Spleen (tissue), 7 donors: ENCODE measurements at regions not wholly inside any gene's neighbourhood (a gene's known extent, or its start where the extent isn't known, plus 50 kb on each side); places are given as distances from the start of the nearest gene placed in this dataset.

ENCODE experiments used
- POLR2AphosphoS5 ChIP-seq, 3 donors: sonication (generic); formaldehyde crosslinking; IDR thresholded peaks; one replicate each; pipeline ENCODE4 v1.5.1; 2017; ENCODE audit warnings: antibody characterized with exemption in 3 of 3
- TF ChIP-seq, protein P1 (sequence below), 11 experiments: fragments of 200-600 bp in 7 of 11; fragments of 450-650 bp in 4 of 11; sonication (generic) in 4 of 11; IDR thresholded peaks in 8 of 11; conservative IDR thresholded peaks in 3 of 11; 1 replicate in 7 of 11; 2 replicates in 4 of 11; pipeline versions ENCODE4 v1.4.0 to v1.8.0; 2016 to 2021; ENCODE audit warnings: antibody characterized with exemption in 11 of 11, inconsistent platforms in 4 of 11, mild to moderate bottlenecking in 1 of 11
- donor health status: DM: no; HTN: no; CAD: no; lungs with moderate emphysema.
- donor health status: DM: no; HTN: no; CAD: no.
- donor health status: DM: no; HTN: no; CAD: no.

DNA sequence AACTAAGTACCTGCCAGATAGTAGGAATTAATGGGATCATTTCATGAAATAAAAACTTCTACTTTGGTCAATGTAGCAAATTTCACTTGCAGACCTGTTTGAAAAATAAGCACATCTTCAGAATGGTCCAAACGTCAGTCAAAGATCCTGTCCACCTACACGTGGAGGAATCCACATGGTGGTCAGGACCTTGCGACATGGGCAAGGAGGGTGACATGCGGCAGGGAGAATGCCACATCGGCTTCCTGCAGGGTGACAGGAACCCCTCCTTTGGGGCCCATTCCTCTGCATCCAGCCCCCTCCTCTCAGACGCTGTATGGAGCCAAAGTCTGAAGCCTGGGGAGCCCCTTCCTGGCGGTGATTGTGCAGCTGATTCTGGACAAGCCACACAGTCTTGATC is 95.5 kb upstream of the MGMT start:
- TF ChIP-seq, protein P1, sequence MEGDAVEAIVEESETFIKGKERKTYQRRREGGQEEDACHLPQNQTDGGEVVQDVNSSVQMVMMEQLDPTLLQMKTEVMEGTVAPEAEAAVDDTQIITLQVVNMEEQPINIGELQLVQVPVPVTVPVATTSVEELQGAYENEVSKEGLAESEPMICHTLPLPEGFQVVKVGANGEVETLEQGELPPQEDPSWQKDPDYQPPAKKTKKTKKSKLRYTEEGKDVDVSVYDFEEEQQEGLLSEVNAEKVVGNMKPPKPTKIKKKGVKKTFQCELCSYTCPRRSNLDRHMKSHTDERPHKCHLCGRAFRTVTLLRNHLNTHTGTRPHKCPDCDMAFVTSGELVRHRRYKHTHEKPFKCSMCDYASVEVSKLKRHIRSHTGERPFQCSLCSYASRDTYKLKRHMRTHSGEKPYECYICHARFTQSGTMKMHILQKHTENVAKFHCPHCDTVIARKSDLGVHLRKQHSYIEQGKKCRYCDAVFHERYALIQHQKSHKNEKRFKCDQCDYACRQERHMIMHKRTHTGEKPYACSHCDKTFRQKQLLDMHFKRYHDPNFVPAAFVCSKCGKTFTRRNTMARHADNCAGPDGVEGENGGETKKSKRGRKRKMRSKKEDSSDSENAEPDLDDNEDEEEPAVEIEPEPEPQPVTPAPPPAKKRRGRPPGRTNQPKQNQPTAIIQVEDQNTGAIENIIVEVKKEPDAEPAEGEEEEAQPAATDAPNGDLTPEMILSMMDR (IDR thresholded peaks at IDR 0.05 in 8 of 11, conservative IDR thresholded peaks at IDR 0.05 in 3 of 11): no peak
- no peak for TF ChIP-seq POLR2AphosphoS5 (IDR thresholded peaks at IDR 0.05)
